Sigmoid colon (tissue), 4 donors: ENCODE measurements at regions not wholly inside any gene's neighbourhood (a gene's known extent, or its start where the extent isn't known, plus 50 kb on each side); places are given as distances from the start of the nearest gene placed in this dataset.

Source experiments
- CTCF ChIP-seq, 4 experiments: fragments of 450-650 bp in 3 of 4; fragments of 200-600 bp in 1 of 4; IDR thresholded peaks; one replicate each; pipeline ENCODE4 v1.5.1; 2016 to 2019; ENCODE audit warnings: antibody characterized with exemption in 4 of 4, mild to moderate bottlenecking in 3 of 4, moderate library complexity in 2 of 4
- EP300 ChIP-seq, 4 donors: sonication (generic); formaldehyde crosslinking; IDR thresholded peaks; one replicate each; pipeline ENCODE4 v1.6.1; 2017; ENCODE audit warnings: antibody characterized with exemption in 4 of 4
- POLR2A ChIP-seq, 2 donors: fragments of 450-650 bp; IDR thresholded peaks; one replicate each; pipeline ENCODE4 v1.6.1; 2016; ENCODE audit warnings: antibody characterized with exemption in 2 of 2, mild to moderate bottlenecking in 2 of 2, moderate library complexity in 2 of 2

GRCh38 chr3:69542089-69542804 is 156.4 kb upstream of the FRMD4B start:
- no peak for TF ChIP-seq EP300 (IDR thresholded peaks at IDR 0.05)
- TF ChIP-seq POLR2A (IDR thresholded peaks at IDR 0.05): no peak
- no peak for TF ChIP-seq CTCF (IDR thresholded peaks at IDR 0.05)
